ENCODE measurements at regions not wholly inside any gene's neighbourhood (a gene's known extent, or its start where the extent isn't known, plus 50 kb on each side); places are given as distances from the start of the nearest gene placed in this dataset.

GRCh38 chr3:124322309-124322880 is 330.5 kb upstream of the ROPN1 start:
- TF ChIP-seq CTCF (IDR thresholded peaks at IDR 0.05; ENCODE audit: low read depth, low read length, missing control alignments): no peak
- H3K4me3 ChIP-seq (replicated peaks; ENCODE audit: low read depth, low read length): no peak overlapping the region
- DNase-seq (ENCODE audit: extremely low read depth, low read depth): no peak

- DNase-seq (ENCODE audit: extremely low read depth, low read depth): no peak
- H3K4me3 ChIP-seq (replicated peaks; ENCODE audit: low read depth, low read length): no peak overlapping the region
- no peak for TF ChIP-seq CTCF (IDR thresholded peaks at IDR 0.05; ENCODE audit: low read depth, low read length, missing control alignments)
Measured at GRCh38 chr3:124322966-124323365, 331.0 kb upstream of the ROPN1 start.

GRCh38 chr3:124325248-124325647 is 333.3 kb upstream of the ROPN1 start:
- DNase-seq (ENCODE audit: extremely low read depth, low read depth): no peak
- TF ChIP-seq CTCF (IDR thresholded peaks at IDR 0.05; ENCODE audit: low read depth, low read length, missing control alignments): no peak
- no peak overlapping the region for H3K4me3 ChIP-seq (replicated peaks; ENCODE audit: low read depth, low read length)

GRCh38 chr3:124329723-124330122 is 337.8 kb upstream of the ROPN1 start:
- no peak for TF ChIP-seq CTCF (IDR thresholded peaks at IDR 0.05; ENCODE audit: low read depth, low read length, missing control alignments)
- H3K4me3 ChIP-seq (replicated peaks; ENCODE audit: low read depth, low read length): no peak overlapping the region
- no peak for DNase-seq (ENCODE audit: extremely low read depth, low read depth)

- no peak for DNase-seq (ENCODE audit: extremely low read depth, low read depth)
- H3K4me3 ChIP-seq (replicated peaks; ENCODE audit: low read depth, low read length): no peak overlapping the region
- TF ChIP-seq CTCF (IDR thresholded peaks at IDR 0.05; ENCODE audit: low read depth, low read length, missing control alignments): no peak
Measured at GRCh38 chr3:124333931-124334640, 342.2 kb upstream of the ROPN1 start.

GRCh38 chr3:124336067-124336656 is 344.2 kb upstream of the ROPN1 start:
- no peak for TF ChIP-seq CTCF (IDR thresholded peaks at IDR 0.05; ENCODE audit: low read depth, low read length, missing control alignments)
- DNase-seq (ENCODE audit: extremely low read depth, low read depth): no peak

More at GRCh38 chr3:124336067-124336656, 344.2 kb upstream of the ROPN1 start:
- no peak overlapping the region for H3K4me3 ChIP-seq (replicated peaks; ENCODE audit: low read depth, low read length)

All from HFF-Myc (cell line).